Endometrial microvascular endothelial cells (primary cell): ENCODE measurements at regions not wholly inside any gene's neighbourhood (a gene's known extent, or its start where the extent isn't known, plus 50 kb on each side); places are given as distances from the start of the nearest gene placed in this dataset.
"Not testable (repeated sequence)": the region's sequence is repeated elsewhere in the genome, so short reads cannot be mapped to it uniquely, and the experiment has no call there.

Experiments
- in situ Hi-C: cut with HindIII; loops from 2 replicates; pipeline ENCODE4 v1.10.0; 2017; ENCODE audit warnings: low sequenced_read_pairs, low pct_unique_long_range_greater_than_20kb; ENCODE audit errors: inconsistent ontology term

DNA sequence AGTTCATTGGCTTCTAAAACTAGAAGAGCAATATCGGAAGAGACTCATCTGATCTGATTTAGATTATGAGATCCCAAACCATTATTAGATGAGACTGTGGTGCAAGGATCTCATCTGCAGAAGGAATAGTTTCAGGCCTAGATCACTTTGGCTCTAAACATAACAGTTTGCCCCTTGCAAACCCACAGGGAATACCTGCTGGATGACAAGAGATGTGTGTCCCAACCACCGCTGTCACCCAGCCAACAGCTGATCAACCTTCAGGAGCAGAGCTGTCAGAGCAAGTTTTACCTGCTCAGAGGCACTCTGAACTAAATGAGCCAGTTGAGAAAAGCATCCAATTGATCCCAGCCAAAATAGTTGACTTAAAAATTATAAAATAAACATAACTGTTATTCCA lies 64.0 kb upstream of the ST3GAL6 start:
- in situ Hi-C loops = no loop called here

DNA sequence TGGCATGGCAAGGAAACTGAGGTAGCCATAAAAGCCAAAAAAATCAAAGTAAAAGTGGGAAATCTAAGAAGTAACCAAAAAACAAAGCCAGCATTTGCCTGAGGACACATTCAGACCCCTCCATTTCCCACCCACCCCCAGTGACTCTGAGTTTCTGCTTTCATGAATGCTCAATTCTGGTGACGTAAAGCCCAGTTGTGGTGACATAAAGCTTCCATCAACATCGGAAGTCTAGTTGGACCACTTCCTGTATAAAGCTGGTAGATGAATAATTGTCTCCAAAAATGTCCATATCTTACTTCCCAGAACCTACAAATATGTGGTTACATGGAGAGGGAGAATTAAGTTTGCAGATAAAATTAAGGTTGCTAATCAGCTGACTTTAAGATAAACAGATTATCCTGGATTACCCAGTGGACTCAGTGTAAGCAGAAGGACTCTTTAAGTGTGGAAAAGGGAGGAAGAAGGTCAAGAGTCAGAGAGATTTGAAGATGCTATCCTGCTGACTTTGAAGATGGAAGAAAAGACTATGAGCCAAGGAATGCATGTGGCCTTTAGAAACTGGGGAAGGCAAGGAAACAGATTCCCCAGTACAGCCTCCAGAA lies 62.0 kb upstream of the ST3GAL6 start:
- in situ Hi-C loops = loop anchor here (10.0 kb wide), 1 partner anchor 94 kb away; no protein-coding TSS in a partner anchor

DNA sequence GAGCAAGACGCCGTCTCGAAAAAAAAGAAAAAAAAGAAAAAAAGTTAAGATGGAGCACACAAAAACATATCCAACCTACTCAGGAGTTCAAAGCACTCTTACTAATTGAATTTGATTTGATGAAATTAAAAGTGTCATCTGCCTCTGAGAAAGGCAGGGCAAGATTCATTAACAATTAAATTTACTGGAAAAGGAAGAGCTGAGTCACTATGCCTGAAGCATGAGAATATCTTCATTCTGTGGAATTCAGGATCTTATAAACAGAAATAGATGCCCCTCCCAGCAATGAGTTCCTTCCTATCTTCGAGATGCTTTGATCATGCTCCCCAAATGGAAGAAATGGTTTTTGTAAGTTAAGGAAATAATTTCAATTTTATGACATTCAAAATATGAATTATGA lies 61.0 kb upstream of the ST3GAL6 start:
- in situ Hi-C loops = loop anchor here (10.0 kb wide), 1 partner anchor 93 kb away; no protein-coding TSS in a partner anchor

DNA sequence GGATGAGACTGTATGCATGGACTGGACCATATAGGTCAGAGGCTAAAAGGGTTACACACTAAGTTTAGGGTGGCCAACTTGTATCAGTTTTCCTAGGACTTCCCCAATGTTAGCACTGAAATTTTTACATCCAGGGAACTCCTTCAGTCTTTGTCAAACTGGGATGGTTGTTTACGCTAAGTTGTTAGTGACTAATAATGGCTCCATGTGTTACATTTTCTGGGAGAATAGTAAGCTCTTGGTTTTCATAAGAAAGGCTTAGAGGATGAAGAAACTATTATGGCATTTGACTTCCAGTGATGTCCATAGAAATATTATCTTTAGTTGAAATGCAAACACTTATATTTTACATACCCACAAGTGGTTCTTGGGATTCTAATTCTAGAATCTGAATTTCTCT lies 57.9 kb upstream of the ST3GAL6 start:
- in situ Hi-C loops = loop anchor here (10.0 kb wide), 1 partner anchor 90 kb away; no protein-coding TSS in a partner anchor

DNA sequence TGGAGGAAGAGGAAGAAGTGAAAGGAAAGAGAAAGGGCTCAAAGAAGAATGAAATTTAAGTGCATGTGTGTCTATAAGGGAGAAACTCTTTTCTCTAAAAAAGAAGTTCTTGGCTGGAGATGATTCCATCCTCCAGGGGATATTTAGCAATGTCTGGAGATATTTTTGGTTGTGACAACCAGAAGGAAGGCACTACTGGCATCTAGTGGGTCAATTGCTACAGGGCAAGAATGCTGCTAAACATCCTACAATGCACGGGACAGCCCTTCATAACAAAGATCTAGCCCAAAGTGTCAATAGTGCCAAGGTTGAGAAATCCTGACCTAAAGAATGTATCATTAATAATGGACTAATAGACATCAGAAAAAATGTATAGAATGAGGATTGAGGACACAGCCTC lies 57.4 kb upstream of the ST3GAL6 start:
- in situ Hi-C loops = loop anchor here (10.0 kb wide), 1 partner anchor 89 kb away; no protein-coding TSS in a partner anchor

DNA sequence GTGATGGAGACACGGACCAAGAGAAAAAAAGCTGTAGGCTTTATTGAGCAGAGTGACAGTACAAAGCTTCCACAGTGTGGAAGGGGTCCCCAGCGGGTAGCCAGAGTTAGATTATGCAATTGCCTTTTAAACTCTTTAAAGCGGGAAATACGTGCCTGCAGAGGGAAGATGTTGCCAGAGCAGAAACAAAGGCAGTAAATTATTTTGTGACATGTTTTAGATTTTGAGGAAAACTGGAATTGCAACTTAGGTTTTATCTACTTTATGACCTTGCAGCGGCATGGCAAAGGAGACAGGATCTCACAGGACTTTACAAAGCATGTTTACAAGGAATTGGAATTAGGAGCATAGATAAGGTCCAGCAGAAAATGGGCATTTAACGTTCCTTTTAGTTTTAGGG lies 54.5 kb upstream of the ST3GAL6 start:
- in situ Hi-C loops = loop anchor here (10.0 kb wide), 1 partner anchor 86 kb away; no protein-coding TSS in a partner anchor

DNA sequence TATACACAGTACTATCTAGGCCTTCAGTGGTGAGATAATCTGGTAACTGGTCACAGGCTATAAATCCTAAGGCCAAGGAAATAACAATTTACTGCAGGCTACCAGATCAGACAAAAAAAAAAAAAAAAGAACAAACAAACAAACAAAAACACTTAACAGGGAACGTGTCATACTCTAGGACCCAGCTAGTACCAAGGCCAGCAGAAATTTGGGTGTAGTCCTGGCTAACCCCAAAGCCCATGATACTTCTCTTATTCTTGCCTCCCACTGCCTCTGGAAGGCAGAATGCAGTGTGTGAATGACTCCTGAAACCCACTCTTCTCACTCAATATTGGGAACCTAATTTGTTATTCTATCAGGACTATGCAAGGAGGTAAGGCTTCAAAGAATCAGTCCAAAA lies 53.7 kb upstream of the ST3GAL6 start:
- in situ Hi-C loops = loop anchor here (10.0 kb wide), 1 partner anchor 85 kb away; no protein-coding TSS in a partner anchor

DNA sequence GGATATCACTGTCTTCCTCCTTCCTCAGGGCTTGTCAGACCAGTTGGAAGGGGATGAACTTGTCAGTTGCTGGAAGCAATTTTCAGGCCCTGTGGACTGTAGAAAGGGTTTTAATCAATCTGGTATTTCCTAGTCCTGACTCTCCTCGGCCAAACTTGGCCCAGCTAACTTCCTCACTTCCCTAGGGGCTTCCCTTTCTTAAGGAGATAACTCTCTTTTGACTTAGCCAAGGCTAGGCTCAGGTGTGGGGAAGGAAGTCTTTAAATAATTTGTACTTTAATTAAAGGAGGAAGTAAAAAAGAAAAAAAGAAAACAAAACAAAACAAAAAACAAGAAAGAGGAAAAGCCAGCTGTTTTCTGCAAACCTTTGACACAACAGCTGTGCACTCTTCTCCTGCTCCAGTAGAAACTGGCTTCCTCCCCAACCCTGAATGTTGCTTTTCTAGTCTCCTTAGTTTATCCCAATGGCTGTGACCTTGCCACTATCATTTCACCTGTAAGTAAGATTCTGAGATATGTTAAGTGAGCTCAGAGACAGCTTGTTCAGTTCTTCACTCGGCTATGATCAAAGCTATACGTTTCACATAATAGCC lies 53.0 kb upstream of the ST3GAL6 start:
- in situ Hi-C loops = no loop called here

DNA sequence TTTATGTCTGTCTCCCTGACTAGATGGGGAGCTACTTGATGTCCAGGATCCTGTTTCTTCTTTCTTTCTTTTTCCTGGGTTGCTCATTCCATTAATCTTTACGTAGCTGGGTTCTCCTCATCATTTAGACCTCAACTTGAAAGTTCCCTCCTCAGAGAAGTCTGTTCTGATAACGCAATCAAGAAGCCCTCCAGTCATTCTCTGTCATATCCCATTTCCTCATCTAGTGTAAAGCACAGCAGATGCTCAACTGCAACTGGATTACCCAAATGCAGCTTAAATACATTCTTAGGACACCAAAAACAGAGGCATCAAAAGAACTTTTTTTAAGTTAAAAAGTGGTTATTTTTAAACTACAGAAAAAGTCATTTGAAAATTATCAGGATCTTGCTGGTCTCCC lies 51.7 kb upstream of the ST3GAL6 start:
- in situ Hi-C loops = no loop called here

DNA sequence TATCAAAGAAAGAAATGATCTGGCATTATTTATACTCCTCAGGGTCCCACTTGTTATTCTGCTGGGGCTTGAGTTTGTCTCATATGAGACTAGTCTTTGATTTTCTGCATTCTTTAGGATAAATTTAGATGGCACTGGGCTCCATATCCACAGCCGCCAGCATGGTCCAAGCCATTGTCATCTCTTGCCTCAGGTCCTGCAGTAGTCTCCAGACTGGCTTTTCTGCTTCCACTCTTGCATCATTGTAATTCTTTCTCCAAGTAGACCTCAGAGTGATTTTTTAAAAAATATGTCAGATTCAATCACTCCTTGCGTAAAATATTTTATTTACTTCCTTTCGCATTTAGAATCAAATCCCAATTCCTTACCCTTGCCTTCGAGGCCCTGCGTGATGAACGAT lies 50.4 kb upstream of the ST3GAL6 start:
- in situ Hi-C loops = no loop called here

DNA sequence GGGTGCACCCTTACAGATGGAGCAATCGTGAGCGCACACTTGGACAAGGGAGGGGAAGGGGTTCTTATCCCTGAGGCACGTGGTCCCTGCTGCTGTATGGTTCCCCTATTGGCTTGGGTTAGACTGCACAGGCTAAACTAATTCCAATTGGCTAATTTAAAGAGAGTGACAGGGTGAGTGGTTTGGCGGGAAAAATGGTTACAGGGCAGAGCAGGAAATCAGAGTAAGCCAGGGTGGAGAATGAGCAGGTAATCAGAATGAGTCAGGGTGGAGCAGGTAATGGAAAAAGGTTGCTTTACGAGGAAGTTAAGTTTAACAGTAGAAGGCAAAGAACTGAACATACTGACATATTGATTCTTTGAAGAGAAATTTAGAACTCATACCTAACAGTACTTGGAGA lies 49.8 kb upstream of the ST3GAL6 start:
- in situ Hi-C loops = not testable (repeated sequence)
